H9 (cell line): ENCODE measurements at regions not wholly inside any gene's neighbourhood (a gene's known extent, or its start where the extent isn't known, plus 50 kb on each side); places are given as distances from the start of the nearest gene placed in this dataset.

Source experiments
- DNase-seq: peaks from one replicate; pipeline ENCODE4 v3.0.0-alpha.2; 2017
- H2AFZ ChIP-seq: one replicate; pipeline ENCODE4 v1.6.1; 2013; ENCODE audit warnings: mild to moderate bottlenecking, low read length, control low read depth, moderate library complexity
- H2AK5ac ChIP-seq: 2 replicates; pipeline ENCODE4 v1.6.1; 2013; ENCODE audit warnings: low read length, control low read depth, mixed read lengths; ENCODE audit not compliant: insufficient read length
- H2BK120ac ChIP-seq: one replicate; pipeline ENCODE4 v1.6.1; 2013; ENCODE audit warnings: low read depth, mild to moderate bottlenecking, low read length, control low read depth, inconsistent platforms; ENCODE audit not compliant: poor library complexity, severe bottlenecking
- H2BK12ac ChIP-seq: 2 replicates; pipeline ENCODE4 v1.6.1; 2013; ENCODE audit warnings: low read length, control low read depth, mixed read lengths, low read depth; ENCODE audit not compliant: insufficient read length
- H2BK15ac ChIP-seq: 2 replicates; pipeline ENCODE4 v1.6.1; 2013; ENCODE audit warnings: low read depth, low read length, control low read depth
- H2BK20ac ChIP-seq: one replicate; pipeline ENCODE4 v1.6.1; 2013; ENCODE audit warnings: low read depth, mild to moderate bottlenecking, low read length, control low read depth, inconsistent platforms; ENCODE audit not compliant: poor library complexity, severe bottlenecking
- H2BK5ac ChIP-seq: 2 replicates; pipeline ENCODE4 v1.6.1; 2013; ENCODE audit warnings: low read length, control low read depth, mixed read lengths; ENCODE audit not compliant: insufficient read length
- H3K14ac ChIP-seq: 2 replicates; pipeline ENCODE4 v1.6.1; 2013; ENCODE audit warnings: low read length, control low read depth; ENCODE audit not compliant: insufficient read depth
- H3K18ac ChIP-seq: 2 replicates; pipeline ENCODE4 v1.6.1; 2013; ENCODE audit warnings: low read depth, mild to moderate bottlenecking, mixed read lengths, low read length, control low read depth; ENCODE audit not compliant: insufficient read length
- H3K23ac ChIP-seq: 2 replicates; pipeline ENCODE4 v1.6.1; 2013; ENCODE audit warnings: low read length, control low read depth, mixed read lengths, low read depth; ENCODE audit not compliant: insufficient read length
- H3K23me2 ChIP-seq: 2 replicates; pipeline ENCODE4 v1.6.1; 2013; ENCODE audit warnings: low read depth, mild to moderate bottlenecking, mixed read lengths, low read length, control low read depth; ENCODE audit not compliant: insufficient read length, poor library complexity, severe bottlenecking
- H3K27ac ChIP-seq: 2 replicates; pipeline ENCODE4 v1.5.1; 2013; ENCODE audit warnings: low read length, control low read depth, mixed read lengths, low read depth; ENCODE audit not compliant: insufficient read length
- H3K27me3 ChIP-seq: 2 replicates; pipeline ENCODE4 v1.6.1; 2013; ENCODE audit warnings: low read length, control low read depth, inconsistent platforms; ENCODE audit not compliant: insufficient read depth
- H3K4ac ChIP-seq: 2 replicates; pipeline ENCODE4 v1.6.1; 2013; ENCODE audit warnings: low read depth, mild to moderate bottlenecking, control low read depth, inconsistent platforms, low read length, moderate library complexity
- H3K4me1 ChIP-seq: 2 replicates; pipeline ENCODE4 v1.6.1; 2013; ENCODE audit warnings: low read length, control low read depth, inconsistent platforms; ENCODE audit not compliant: insufficient read depth
- H3K4me2 ChIP-seq: 2 replicates; pipeline ENCODE4 v1.6.1; 2013; ENCODE audit warnings: low read length, control low read depth, mixed read lengths; ENCODE audit not compliant: insufficient read length, insufficient read depth
- H3K56ac ChIP-seq: 2 replicates; pipeline ENCODE4 v1.6.1; 2013; ENCODE audit warnings: low read depth, mild to moderate bottlenecking, mixed read lengths, low read length, control low read depth; ENCODE audit not compliant: insufficient read length
- H3K79me1 ChIP-seq: 2 replicates; pipeline ENCODE4 v1.6.1; 2013; ENCODE audit warnings: low read depth, mild to moderate bottlenecking, moderate library complexity, low read length, control low read depth, inconsistent platforms; ENCODE audit not compliant: insufficient read depth, poor library complexity, severe bottlenecking
- H3K79me2 ChIP-seq: 2 replicates; pipeline ENCODE4 v1.6.1; 2013; ENCODE audit warnings: low read length, control low read depth, inconsistent platforms; ENCODE audit not compliant: insufficient read depth
- H3K9ac ChIP-seq: 2 replicates; pipeline ENCODE4 v1.6.1; 2013; ENCODE audit warnings: low read length, control low read depth, mixed read lengths; ENCODE audit not compliant: insufficient read length; ENCODE audit errors: extremely low read depth
- H3K9me3 ChIP-seq: one replicate; pipeline ENCODE4 v1.6.1; 2013; ENCODE audit warnings: low read depth, low read length, inconsistent platforms; ENCODE audit not compliant: control insufficient read depth
- H3T11ph ChIP-seq: one replicate; pipeline ENCODE4 v1.6.1; 2013; ENCODE audit warnings: mild to moderate bottlenecking, low read length, control low read depth, inconsistent platforms
- H4K20me1 ChIP-seq: one replicate; pipeline ENCODE4 v1.6.1; 2013; ENCODE audit not compliant: control insufficient read depth, insufficient read length, insufficient read depth
- H4K5ac ChIP-seq: 2 replicates; pipeline ENCODE4 v1.6.1; 2013; ENCODE audit warnings: low read depth, mild to moderate bottlenecking, mixed read lengths, low read length, control low read depth; ENCODE audit not compliant: insufficient read length
- H4K8ac ChIP-seq: replicated peaks from 2 replicates; pipeline ENCODE4 v1.6.1; 2013; ENCODE audit warnings: low read length, control low read depth, mixed read lengths, low read depth; ENCODE audit not compliant: insufficient read length
- H4K91ac ChIP-seq: 2 replicates; pipeline ENCODE4 v1.6.1; 2013; ENCODE audit warnings: low read depth, mild to moderate bottlenecking, moderate library complexity, mixed read lengths, low read length, control low read depth; ENCODE audit not compliant: insufficient read length
- H3K27ac Mint-ChIP-seq, 3 experiments: 2 replicates in 2 of 3; 3 replicates in 1 of 3; pipeline ENCODE4 v1.8.0; 2020 to 2021; ENCODE audit warnings: mixed read lengths in 3 of 3, mild to moderate bottlenecking in 1 of 3, moderate library complexity in 1 of 3
- H3K27me3 Mint-ChIP-seq: 2 replicates; pipeline ENCODE4 v1.8.0; 2021; ENCODE audit warnings: low read depth, mild to moderate bottlenecking, moderate library complexity, mixed read lengths
- H3K36me3 Mint-ChIP-seq, 3 experiments: 2 replicates in 2 of 3; 3 replicates in 1 of 3; pipeline ENCODE4 v1.8.0; 2020 to 2021; ENCODE audit warnings: low read depth in 3 of 3, mixed read lengths in 3 of 3; ENCODE audit not compliant: insufficient read depth in 1 of 3
- H3K4me1 Mint-ChIP-seq, 2 experiments: 2 replicates each; pipeline ENCODE4 v1.8.0; 2020; ENCODE audit warnings: mixed read lengths in 2 of 2
- H3K4me3 Mint-ChIP-seq, 2 experiments: 2 replicates in 1 of 2; 3 replicates in 1 of 2; pipeline ENCODE4 v1.8.0; 2020 to 2021; ENCODE audit warnings: mild to moderate bottlenecking in 2 of 2, mixed read lengths in 2 of 2, moderate library complexity in 1 of 2
- H3K9me3 Mint-ChIP-seq, 2 experiments: 2 replicates in 1 of 2; 3 replicates in 1 of 2; pipeline ENCODE4 v1.8.0; 2020; ENCODE audit warnings: mild to moderate bottlenecking in 2 of 2, mixed read lengths in 2 of 2, moderate library complexity in 1 of 2
- CTCF ChIP-seq: fragments of 200-600 bp; sonication (generic); conservative IDR thresholded peaks from 3 replicates; pipeline ENCODE4 v1.8.0; 2021; ENCODE audit warnings: antibody characterized with exemption, mild to moderate bottlenecking
- WGBS: extraction: QIAGEN DNeasy Blood & Tissue Kit; methylation state at CpG from one replicate; pipeline ENCODE4 v1.1.7; 2013; ENCODE audit warnings: missing lambda C conversion rate, low lambda C conversion rate, mixed read lengths; ENCODE audit not compliant: insufficient read length; ENCODE audit errors: extremely low coverage; 5-methylcytosine and 5-hydroxymethylcytosine counted together

- H3K4me2 ChIP-seq: no peak overlapping the region
- H3K79me1 ChIP-seq: no peaks in the 10 kb centered on the region
- no peak overlapping the region for H3T11ph ChIP-seq
- H3K14ac ChIP-seq: peak overlapping the region; percentile 17
- H3K27me3 ChIP-seq: no peaks in the 10 kb centered on the region
- Mint-ChIP-seq H3K4me1 (peaks cover 18 to 21% of the 10 kb centered on the region in 2 experiments), H3K27ac (no peak overlapping the region), H3K4me3 (no peak overlapping the region), H3K27me3 (peaks cover 14% of the 10 kb centered on the region), H3K36me3 (peaks cover 9 to 17% (median 10%) of the 10 kb centered on the region in 3 experiments), H3K9me3 (peaks cover 14 to 19% of the 10 kb centered on the region in 2 experiments)
- H2BK20ac ChIP-seq: no peak overlapping the region
- H2AK5ac ChIP-seq: no peak overlapping the region
- TF ChIP-seq CTCF: no peak
- no peak for DNase-seq
- H3K4ac ChIP-seq: no peak overlapping the region
- no peaks in the 10 kb centered on the region for H3K4me1 ChIP-seq
- H2BK15ac ChIP-seq: no peak overlapping the region
- H3K27ac ChIP-seq: no peak overlapping the region
- H2BK12ac ChIP-seq: no peak overlapping the region
- H3K23ac ChIP-seq: no peak overlapping the region
- peak overlapping the region; percentile 44 for H3K18ac ChIP-seq
- WGBS: no CpG with 5 or more reads among the region's 16 CpGs
- no peak overlapping the region for H4K91ac ChIP-seq
- no peak overlapping the region for H4K8ac ChIP-seq
- H2BK120ac ChIP-seq: no peak overlapping the region
- no peak overlapping the region for H4K5ac ChIP-seq
- no peaks in the 10 kb centered on the region for H4K20me1 ChIP-seq
- no peaks in the 10 kb centered on the region for H3K23me2 ChIP-seq
- H2BK5ac ChIP-seq: no peak overlapping the region
- no peak overlapping the region for H2AFZ ChIP-seq
- H3K9me3 ChIP-seq: peaks cover 8% of the 10 kb centered on the region
- H3K9ac ChIP-seq: no peak overlapping the region
- H3K79me2 ChIP-seq: no peaks in the 10 kb centered on the region
- H3K56ac ChIP-seq: no peak overlapping the region
Observed at GRCh38 chr22:49547751-49548239, 279.9 kb downstream of the BRD1 start.
